ENCODE measurements at regions not wholly inside any gene's neighbourhood (a gene's known extent, or its start where the extent isn't known, plus 50 kb on each side); places are given as distances from the start of the nearest gene placed in this dataset.

DNA sequence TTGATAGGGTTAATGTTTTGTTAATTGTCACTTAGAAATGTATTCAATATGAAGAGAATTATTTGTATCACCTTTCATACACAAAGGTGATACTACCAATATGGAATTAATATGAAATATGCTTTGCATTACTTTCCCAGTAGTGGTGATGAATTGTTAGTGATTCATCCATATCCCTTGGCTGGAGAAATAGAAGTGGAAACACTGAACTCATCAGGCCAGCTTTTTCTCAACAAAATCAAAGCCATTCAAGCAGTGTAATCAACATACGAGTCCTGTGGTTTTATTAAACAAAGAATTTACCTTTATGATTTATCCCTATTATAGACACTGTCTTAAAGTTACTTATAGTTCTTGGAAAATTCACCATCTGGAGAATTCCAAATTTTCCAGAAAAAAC is 264.0 kb upstream of the MEF2C start (continued):
- no peak for TF ChIP-seq HDAC2 (IDR thresholded peaks at IDR 0.05; ENCODE audit: borderline replicate concordance in 1 of 2, low read depth in 2 of 2, low read length in 2 of 2)
- TF ChIP-seq, protein P1, sequence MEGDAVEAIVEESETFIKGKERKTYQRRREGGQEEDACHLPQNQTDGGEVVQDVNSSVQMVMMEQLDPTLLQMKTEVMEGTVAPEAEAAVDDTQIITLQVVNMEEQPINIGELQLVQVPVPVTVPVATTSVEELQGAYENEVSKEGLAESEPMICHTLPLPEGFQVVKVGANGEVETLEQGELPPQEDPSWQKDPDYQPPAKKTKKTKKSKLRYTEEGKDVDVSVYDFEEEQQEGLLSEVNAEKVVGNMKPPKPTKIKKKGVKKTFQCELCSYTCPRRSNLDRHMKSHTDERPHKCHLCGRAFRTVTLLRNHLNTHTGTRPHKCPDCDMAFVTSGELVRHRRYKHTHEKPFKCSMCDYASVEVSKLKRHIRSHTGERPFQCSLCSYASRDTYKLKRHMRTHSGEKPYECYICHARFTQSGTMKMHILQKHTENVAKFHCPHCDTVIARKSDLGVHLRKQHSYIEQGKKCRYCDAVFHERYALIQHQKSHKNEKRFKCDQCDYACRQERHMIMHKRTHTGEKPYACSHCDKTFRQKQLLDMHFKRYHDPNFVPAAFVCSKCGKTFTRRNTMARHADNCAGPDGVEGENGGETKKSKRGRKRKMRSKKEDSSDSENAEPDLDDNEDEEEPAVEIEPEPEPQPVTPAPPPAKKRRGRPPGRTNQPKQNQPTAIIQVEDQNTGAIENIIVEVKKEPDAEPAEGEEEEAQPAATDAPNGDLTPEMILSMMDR (IDR thresholded peaks at IDR 0.05; ENCODE audit: control extremely low read depth in 1 of 3, insufficient read depth in 1 of 3, low read depth in 1 of 3, low read length in 3 of 3): no peak
- no peak for TF ChIP-seq POU5F1 (IDR thresholded peaks at IDR 0.05; ENCODE audit: low read depth, low read length)
